ENCODE measurements at regions not wholly inside any gene's neighbourhood (a gene's known extent, or its start where the extent isn't known, plus 50 kb on each side); places are given as distances from the start of the nearest gene placed in this dataset.
A peak's percentile ranks its signal among the peaks of the same experiment; 100 is the strongest.

DNA sequence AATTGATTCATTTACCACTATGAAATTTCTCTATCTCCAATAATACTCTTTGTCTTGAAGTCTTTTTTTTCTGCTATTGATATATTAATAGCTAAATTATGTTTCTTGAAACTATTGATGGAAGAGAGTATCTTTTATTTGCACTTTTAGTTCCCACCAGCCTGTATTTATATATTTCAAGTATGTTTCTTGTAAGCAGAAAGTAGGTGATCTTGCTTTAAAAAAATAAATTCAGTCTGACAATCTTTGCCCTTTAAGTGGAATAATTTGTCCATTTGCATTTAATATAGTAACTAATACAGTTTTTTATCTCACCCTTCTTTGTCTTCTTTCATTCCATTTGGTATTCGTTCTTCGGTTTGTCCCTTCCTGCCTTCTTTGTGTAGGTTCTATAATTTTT, 790.5 kb downstream of the MCTP2 start:
- no peaks in the 10 kb centered on the region for H3K79me2 ChIP-seq (ENCODE audit: insufficient read depth, low read length)
- no peak overlapping the region for H2AFZ ChIP-seq (ENCODE audit: low read length)
- in situ Hi-C loops (cut with HindIII; ENCODE audit: extremely low pct_ligation_motif_present, low pct_unique_long_range_greater_than_20kb) = no loop called here
- no peak overlapping the region for H3K9ac ChIP-seq (ENCODE audit: insufficient read depth, low read depth, low read length)
- TF ChIP-seq, protein P1, sequence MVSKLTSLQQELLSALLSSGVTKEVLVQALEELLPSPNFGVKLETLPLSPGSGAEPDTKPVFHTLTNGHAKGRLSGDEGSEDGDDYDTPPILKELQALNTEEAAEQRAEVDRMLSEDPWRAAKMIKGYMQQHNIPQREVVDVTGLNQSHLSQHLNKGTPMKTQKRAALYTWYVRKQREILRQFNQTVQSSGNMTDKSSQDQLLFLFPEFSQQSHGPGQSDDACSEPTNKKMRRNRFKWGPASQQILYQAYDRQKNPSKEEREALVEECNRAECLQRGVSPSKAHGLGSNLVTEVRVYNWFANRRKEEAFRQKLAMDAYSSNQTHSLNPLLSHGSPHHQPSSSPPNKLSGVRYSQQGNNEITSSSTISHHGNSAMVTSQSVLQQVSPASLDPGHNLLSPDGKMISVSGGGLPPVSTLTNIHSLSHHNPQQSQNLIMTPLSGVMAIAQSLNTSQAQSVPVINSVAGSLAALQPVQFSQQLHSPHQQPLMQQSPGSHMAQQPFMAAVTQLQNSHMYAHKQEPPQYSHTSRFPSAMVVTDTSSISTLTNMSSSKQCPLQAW (CRISPR knock-in tag; IDR thresholded peaks at IDR 0.05) = no peak
- no peak for TF ChIP-seq TP53 (CRISPR knock-in tag; conservative IDR thresholded peaks at IDR 0.05)
- no peak for TF ChIP-seq RAD51 (IDR thresholded peaks at IDR 0.05; ENCODE audit: borderline replicate concordance)
- TF ChIP-seq ZMAT3 (CRISPR knock-in tag; conservative IDR thresholded peaks at IDR 0.05) = no peak
- TF ChIP-seq PHF20 (CRISPR knock-in tag; IDR thresholded peaks at IDR 0.05) = no peak
- TF ChIP-seq NCOR1 (IDR thresholded peaks at IDR 0.05; ENCODE audit: borderline replicate concordance, low read length) = no peak
- no peak for TF ChIP-seq ZNF674 (CRISPR knock-in tag; IDR thresholded peaks at IDR 0.05; ENCODE audit: low read depth)
- no TSS peak for BruUV-seq (replicated peaks)
- no peaks in the 10 kb centered on the region for H3K4me1 ChIP-seq (ENCODE audit: insufficient read depth, low read length)
- no peaks in the 10 kb centered on the region for H4K20me1 ChIP-seq (ENCODE audit: insufficient read depth, low read length)
- no peak for FAIRE-seq
- H3K27me3 ChIP-seq (ENCODE audit: control insufficient read depth in 1 of 2, insufficient read depth in 2 of 2, low read length in 2 of 2) = no peaks in the 10 kb centered on the region
- H3K4me3 ChIP-seq (replicated peaks in 1 of 3; ENCODE audit: insufficient read depth in 1 of 3, low read depth in 2 of 3, low read length in 3 of 3) = no peak overlapping the region
- WGBS (ENCODE audit: low lambda C conversion rate) = 48% methylated on average over 2 of the region's 2 CpGs
- H3K36me3 ChIP-seq (replicated peaks in 1 of 2; ENCODE audit: control insufficient read depth in 1 of 2, insufficient read depth in 2 of 2, low read length in 2 of 2) = no peaks in the 10 kb centered on the region
- intact Hi-C loops (cut with micrococcal nuclease; ENCODE audit: unreplicated experiment) = loop anchor here (5.0 kb wide), 1 partner anchor 350 kb away; no protein-coding TSS in a partner anchor
- POLR2A ChIA-PET = no interaction called here
- no peak overlapping the region for H3K27ac ChIP-seq (ENCODE audit: extremely low read length, insufficient read depth, low read length)
- H3K4me2 ChIP-seq (ENCODE audit: low read depth, low read length) = no peak overlapping the region
- H3K9me3 ChIP-seq (ENCODE audit: low read length) = peaks cover 65% of the 10 kb centered on the region
- DNase-seq (ENCODE audit: low spot score) = no peak
- ATAC-seq = no peak
- CTCF ChIA-PET (ENCODE audit: low intra/inter-chr PET ratio, low total read pairs) = no interaction called here

DNA sequence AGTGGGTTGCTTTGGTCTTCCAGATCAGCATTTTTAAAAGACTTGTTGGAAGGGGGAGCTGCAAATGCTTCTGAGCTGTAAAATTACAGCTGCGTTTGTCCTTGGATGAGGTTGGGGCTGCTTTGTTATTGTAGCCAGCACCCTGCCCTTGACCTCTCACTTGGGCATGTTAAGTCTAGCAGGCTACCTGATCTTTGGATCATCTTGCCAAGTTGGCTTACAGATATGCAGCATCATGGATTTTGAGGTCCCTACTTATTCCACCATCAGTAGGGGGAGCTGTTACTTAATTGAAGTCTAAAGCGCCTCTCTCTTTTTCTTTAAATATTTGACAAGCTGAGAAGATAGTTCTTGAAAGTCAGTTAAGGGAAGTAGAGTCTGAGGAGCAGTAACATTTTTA, 793.0 kb downstream of the MCTP2 start:
- 0% methylated on average over 2 of the region's 2 CpGs for whole genome bisulfite sequencing (ENCODE audit: low lambda C conversion rate)
- H3K36me3 ChIP-seq (replicated peaks in 1 of 2; ENCODE audit: control insufficient read depth in 1 of 2, insufficient read depth in 2 of 2, low read length in 2 of 2) = no peaks in the 10 kb centered on the region
- no peak for FAIRE-seq
- no peaks in the 10 kb centered on the region for H3K79me2 ChIP-seq (ENCODE audit: insufficient read depth, low read length)
- in situ Hi-C loops (cut with HindIII; ENCODE audit: extremely low pct_ligation_motif_present, low pct_unique_long_range_greater_than_20kb) = no loop called here
- no peak overlapping the region for H3K4me2 ChIP-seq (ENCODE audit: low read depth, low read length)
- H3K4me1 ChIP-seq (ENCODE audit: insufficient read depth, low read length) = no peaks in the 10 kb centered on the region
- no peak overlapping the region for H3K4me3 ChIP-seq (replicated peaks in 1 of 3; ENCODE audit: insufficient read depth in 1 of 3, low read depth in 2 of 3, low read length in 3 of 3)
- no peak for ATAC-seq
- CTCF ChIA-PET (ENCODE audit: low intra/inter-chr PET ratio, low total read pairs) = no interaction called here
- DNase-seq (ENCODE audit: low spot score) = no peak
- intact Hi-C loops (cut with micrococcal nuclease; ENCODE audit: unreplicated experiment) = loop anchor here (5.0 kb wide), 1 partner anchor 352 kb away; no protein-coding TSS in a partner anchor
- H3K9ac ChIP-seq (ENCODE audit: insufficient read depth, low read depth, low read length) = no peak overlapping the region
- no peaks in the 10 kb centered on the region for H3K27me3 ChIP-seq (ENCODE audit: control insufficient read depth in 1 of 2, insufficient read depth in 2 of 2, low read length in 2 of 2)
- POLR2A ChIA-PET = no interaction called here
- no peaks in the 10 kb centered on the region for H4K20me1 ChIP-seq (ENCODE audit: insufficient read depth, low read length)
- no peak overlapping the region for H2AFZ ChIP-seq (ENCODE audit: low read length)
- no peak overlapping the region for H3K27ac ChIP-seq (ENCODE audit: extremely low read length, insufficient read depth, low read length)
- TF ChIP-seq, protein P2, sequence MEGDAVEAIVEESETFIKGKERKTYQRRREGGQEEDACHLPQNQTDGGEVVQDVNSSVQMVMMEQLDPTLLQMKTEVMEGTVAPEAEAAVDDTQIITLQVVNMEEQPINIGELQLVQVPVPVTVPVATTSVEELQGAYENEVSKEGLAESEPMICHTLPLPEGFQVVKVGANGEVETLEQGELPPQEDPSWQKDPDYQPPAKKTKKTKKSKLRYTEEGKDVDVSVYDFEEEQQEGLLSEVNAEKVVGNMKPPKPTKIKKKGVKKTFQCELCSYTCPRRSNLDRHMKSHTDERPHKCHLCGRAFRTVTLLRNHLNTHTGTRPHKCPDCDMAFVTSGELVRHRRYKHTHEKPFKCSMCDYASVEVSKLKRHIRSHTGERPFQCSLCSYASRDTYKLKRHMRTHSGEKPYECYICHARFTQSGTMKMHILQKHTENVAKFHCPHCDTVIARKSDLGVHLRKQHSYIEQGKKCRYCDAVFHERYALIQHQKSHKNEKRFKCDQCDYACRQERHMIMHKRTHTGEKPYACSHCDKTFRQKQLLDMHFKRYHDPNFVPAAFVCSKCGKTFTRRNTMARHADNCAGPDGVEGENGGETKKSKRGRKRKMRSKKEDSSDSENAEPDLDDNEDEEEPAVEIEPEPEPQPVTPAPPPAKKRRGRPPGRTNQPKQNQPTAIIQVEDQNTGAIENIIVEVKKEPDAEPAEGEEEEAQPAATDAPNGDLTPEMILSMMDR (CRISPR knock-in tag; IDR thresholded peaks at IDR 0.05) = 0 out of 2 replicates have a peak, but pooled peaks have one; percentile 11
- TF ChIP-seq, protein P3, sequence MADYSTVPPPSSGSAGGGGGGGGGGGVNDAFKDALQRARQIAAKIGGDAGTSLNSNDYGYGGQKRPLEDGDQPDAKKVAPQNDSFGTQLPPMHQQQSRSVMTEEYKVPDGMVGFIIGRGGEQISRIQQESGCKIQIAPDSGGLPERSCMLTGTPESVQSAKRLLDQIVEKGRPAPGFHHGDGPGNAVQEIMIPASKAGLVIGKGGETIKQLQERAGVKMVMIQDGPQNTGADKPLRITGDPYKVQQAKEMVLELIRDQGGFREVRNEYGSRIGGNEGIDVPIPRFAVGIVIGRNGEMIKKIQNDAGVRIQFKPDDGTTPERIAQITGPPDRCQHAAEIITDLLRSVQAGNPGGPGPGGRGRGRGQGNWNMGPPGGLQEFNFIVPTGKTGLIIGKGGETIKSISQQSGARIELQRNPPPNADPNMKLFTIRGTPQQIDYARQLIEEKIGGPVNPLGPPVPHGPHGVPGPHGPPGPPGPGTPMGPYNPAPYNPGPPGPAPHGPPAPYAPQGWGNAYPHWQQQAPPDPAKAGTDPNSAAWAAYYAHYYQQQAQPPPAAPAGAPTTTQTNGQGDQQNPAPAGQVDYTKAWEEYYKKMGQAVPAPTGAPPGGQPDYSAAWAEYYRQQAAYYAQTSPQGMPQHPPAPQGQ (CRISPR knock-in tag; IDR thresholded peaks at IDR 0.05; ENCODE audit: borderline replicate concordance) = no peak
- TF ChIP-seq ZBTB7B (CRISPR knock-in tag; IDR thresholded peaks at IDR 0.05) (no peak), ZNF674 (CRISPR knock-in tag; IDR thresholded peaks at IDR 0.05; ENCODE audit: low read depth) (no peak), ZNF337 (CRISPR knock-in tag; IDR thresholded peaks at IDR 0.05; ENCODE audit: borderline replicate concordance, low read depth) (no peak), KLF13 (CRISPR knock-in tag; IDR thresholded peaks at IDR 0.05) (no peak)
- TF ChIP-seq, protein P4, sequence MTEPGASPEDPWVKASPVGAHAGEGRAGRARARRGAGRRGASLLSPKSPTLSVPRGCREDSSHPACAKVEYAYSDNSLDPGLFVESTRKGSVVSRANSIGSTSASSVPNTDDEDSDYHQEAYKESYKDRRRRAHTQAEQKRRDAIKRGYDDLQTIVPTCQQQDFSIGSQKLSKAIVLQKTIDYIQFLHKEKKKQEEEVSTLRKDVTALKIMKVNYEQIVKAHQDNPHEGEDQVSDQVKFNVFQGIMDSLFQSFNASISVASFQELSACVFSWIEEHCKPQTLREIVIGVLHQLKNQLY (CRISPR knock-in tag; IDR thresholded peaks at IDR 0.05) = no peak
- H3K9me3 ChIP-seq (ENCODE audit: low read length) = peaks cover 61% of the 10 kb centered on the region
- BruUV-seq (replicated peaks) = no TSS peak
